ENCODE measurements at regions not wholly inside any gene's neighbourhood (a gene's known extent, or its start where the extent isn't known, plus 50 kb on each side); places are given as distances from the start of the nearest gene placed in this dataset.

- no peak for TF ChIP-seq ZNF274 (IDR thresholded peaks at IDR 0.05; ENCODE audit: low read depth, low read length)
- no peak for TF ChIP-seq YY1 (IDR thresholded peaks at IDR 0.05; ENCODE audit: insufficient read depth, insufficient read length)
Measured at GRCh38 chr3:150256782-150257181, 151.3 kb upstream of the TSC22D2 start.

Data from NT2/D1 (cell line).